ENCODE measurements at regions not wholly inside any gene's neighbourhood (a gene's known extent, or its start where the extent isn't known, plus 50 kb on each side); places are given as distances from the start of the nearest gene placed in this dataset.

GRCh38 chr20:57048027-57048869 is 218.2 kb downstream of the BMP7 start:
- Mint-ChIP-seq H3K27ac (no peak overlapping the region), H3K36me3 (ENCODE audit: low read depth) (no peaks in the 10 kb centered on the region), H3K4me3 (no peak overlapping the region), H3K27me3 (ENCODE audit: insufficient read depth) (peaks cover 2% of the 10 kb centered on the region), H3K9me3 (no peaks in the 10 kb centered on the region), H3K4me1 (peaks cover 9% of the 10 kb centered on the region)
- H3K4me1 ChIP-seq (ENCODE audit: control insufficient read depth, insufficient read depth, low read length) = no peaks in the 10 kb centered on the region
- H3K36me3 ChIP-seq (ENCODE audit: control insufficient read depth, insufficient read depth, low read length) = no peaks in the 10 kb centered on the region
- H3K27ac ChIP-seq (ENCODE audit: low read depth, low read length) = no peak overlapping the region
- peak; percentile 95 for TF ChIP-seq CTCF (conservative IDR thresholded peaks at IDR 0.05)
- H3K27me3 ChIP-seq (ENCODE audit: control insufficient read depth, insufficient read depth, low read length, poor library complexity, severe bottlenecking) = no peaks in the 10 kb centered on the region
- peak; percentile 90 for DNase-seq
- no peak overlapping the region for H3K9ac ChIP-seq (ENCODE audit: extremely low read depth, low read length, poor library complexity, severe bottlenecking)
- H3K9me3 ChIP-seq (ENCODE audit: control insufficient read depth, low read length) = peaks cover 6% of the 10 kb centered on the region
- WGBS, 2 experiments (ENCODE audit: insufficient coverage in 1 of 2, insufficient read length in 1 of 2) = 80 to 82% methylated on average over 9 to 13 of the region's 14 CpGs
- H3K4me3 ChIP-seq (ENCODE audit: low read length) = no peak overlapping the region

GRCh38 chr20:57049296-57049695 is 217.1 kb downstream of the BMP7 start:
- no peak overlapping the region for H3K27ac Mint-ChIP-seq
- peaks cover 2% of the 10 kb centered on the region for H3K27me3 Mint-ChIP-seq (ENCODE audit: insufficient read depth)

GRCh38 chr20:57051096-57051495 is 215.3 kb downstream of the BMP7 start:
- Histone ChIP-seq H3K9ac (ENCODE audit: extremely low read depth, low read length, poor library complexity, severe bottlenecking) (no peak overlapping the region), H3K27me3 (ENCODE audit: control insufficient read depth, insufficient read depth, low read length, poor library complexity, severe bottlenecking) (no peaks in the 10 kb centered on the region), H3K9me3 (ENCODE audit: control insufficient read depth, low read length) (peaks cover 6% of the 10 kb centered on the region), H3K36me3 (ENCODE audit: control insufficient read depth, insufficient read depth, low read length) (no peaks in the 10 kb centered on the region), H3K4me3 (ENCODE audit: low read length) (no peak overlapping the region), H3K27ac (ENCODE audit: low read depth, low read length) (no peak overlapping the region), H3K4me1 (ENCODE audit: control insufficient read depth, insufficient read depth, low read length) (no peaks in the 10 kb centered on the region)
- Mint-ChIP-seq H3K4me1 (peaks cover 20% of the 10 kb centered on the region), H3K9me3 (no peaks in the 10 kb centered on the region), H3K27ac (no peak overlapping the region), H3K36me3 (ENCODE audit: low read depth) (no peaks in the 10 kb centered on the region), H3K27me3 (ENCODE audit: insufficient read depth) (no peaks in the 10 kb centered on the region), H3K4me3 (no peak overlapping the region)
- TF ChIP-seq CTCF (conservative IDR thresholded peaks at IDR 0.05) = no peak
- WGBS, 2 experiments (ENCODE audit: insufficient coverage in 1 of 2, insufficient read length in 1 of 2) = 93 to 97% methylated on average over 3 to 4 of the region's 4 CpGs
- DNase-seq = no peak

More at GRCh38 chr20:57049296-57049695, 217.1 kb downstream of the BMP7 start:
- H3K9me3 Mint-ChIP-seq = no peaks in the 10 kb centered on the region
- no peaks in the 10 kb centered on the region for H3K36me3 ChIP-seq (ENCODE audit: control insufficient read depth, insufficient read depth, low read length)
- peaks cover 15% of the 10 kb centered on the region for H3K4me1 Mint-ChIP-seq
- H3K4me3 Mint-ChIP-seq = no peak overlapping the region
- no peak overlapping the region for H3K9ac ChIP-seq (ENCODE audit: extremely low read depth, low read length, poor library complexity, severe bottlenecking)
- H3K9me3 ChIP-seq (ENCODE audit: control insufficient read depth, low read length) = peaks cover 6% of the 10 kb centered on the region
- no peak overlapping the region for H3K4me3 ChIP-seq (ENCODE audit: low read length)
- DNase-seq = no peak
- H3K36me3 Mint-ChIP-seq (ENCODE audit: low read depth) = no peaks in the 10 kb centered on the region
- H3K4me1 ChIP-seq (ENCODE audit: control insufficient read depth, insufficient read depth, low read length) = no peaks in the 10 kb centered on the region
- H3K27ac ChIP-seq (ENCODE audit: low read depth, low read length) = no peak overlapping the region
- TF ChIP-seq CTCF (conservative IDR thresholded peaks at IDR 0.05) = no peak
- 94 to 96% methylated on average over 5 to 10 of the region's 10 CpGs for WGBS, 2 experiments (ENCODE audit: insufficient coverage in 1 of 2, insufficient read length in 1 of 2)
- no peaks in the 10 kb centered on the region for H3K27me3 ChIP-seq (ENCODE audit: control insufficient read depth, insufficient read depth, low read length, poor library complexity, severe bottlenecking)

All from endodermal cell (in vitro differentiated cells).